GM21360 (cell line): ENCODE measurements at regions not wholly inside any gene's neighbourhood (a gene's known extent, or its start where the extent isn't known, plus 50 kb on each side); places are given as distances from the start of the nearest gene placed in this dataset.
A peak's percentile ranks its signal among the peaks of the same experiment; 100 is the strongest.

ENCODE experiments used
- ATAC-seq: cut with Tn5 transposase; IDR thresholded peaks from one replicate; pipeline ENCODE4 v1.9.1; 2021; ENCODE audit warnings: mild to moderate bottlenecking, moderate library complexity; ENCODE audit not compliant: unreplicated experiment

- ATAC-seq, result no peak
Observed at GRCh38 chr14:25197885-25198284, 147.9 kb upstream of the STXBP6 start.

GRCh38 chr14:25180221-25180620 lies 130.3 kb upstream of the STXBP6 start:
- no peak for ATAC-seq

GRCh38 chr14:25178255-25178654 lies 128.3 kb upstream of the STXBP6 start:
- ATAC-seq, result no peak

- ATAC-seq, result no peak
Observed at GRCh38 chr14:25150934-25151790, 101.2 kb upstream of the STXBP6 start.

GRCh38 chr14:25150401-25150800 lies 100.5 kb upstream of the STXBP6 start:
- ATAC-seq, result no peak

- ATAC-seq, result no peak
Observed at GRCh38 chr14:25140411-25140810, 90.5 kb upstream of the STXBP6 start.

- no peak for ATAC-seq
Observed at GRCh38 chr14:25136811-25137210, 86.9 kb upstream of the STXBP6 start.

GRCh38 chr14:25134184-25134583 lies 84.2 kb upstream of the STXBP6 start:
- no peak for ATAC-seq

GRCh38 chr14:25132732-25133422 lies 82.9 kb upstream of the STXBP6 start:
- peak; percentile 83 for ATAC-seq

GRCh38 chr14:25132094-25132493 lies 82.1 kb upstream of the STXBP6 start:
- ATAC-seq, result no peak

- ATAC-seq, result peak; percentile 47
Observed at GRCh38 chr14:25122843-25123242, 72.9 kb upstream of the STXBP6 start.

GRCh38 chr14:25122211-25122610 lies 72.3 kb upstream of the STXBP6 start:
- no peak for ATAC-seq

GRCh38 chr14:25121337-25122129 lies 71.6 kb upstream of the STXBP6 start:
- no peak for ATAC-seq

- no peak for ATAC-seq
Observed at GRCh38 chr14:25120261-25120660, 70.3 kb upstream of the STXBP6 start.

GRCh38 chr14:25118671-25119070 lies 68.7 kb upstream of the STXBP6 start:
- no peak for ATAC-seq

- ATAC-seq, result no peak
Observed at GRCh38 chr14:25117342-25117741, 67.4 kb upstream of the STXBP6 start.

- ATAC-seq, result no peak
Observed at GRCh38 chr14:25116607-25117006, 66.7 kb upstream of the STXBP6 start.

GRCh38 chr14:25113394-25113793 lies 63.4 kb upstream of the STXBP6 start:
- no peak for ATAC-seq

- ATAC-seq, result no peak
Observed at GRCh38 chr14:25111061-25111601, 61.2 kb upstream of the STXBP6 start.

GRCh38 chr14:25110106-25110505 lies 60.2 kb upstream of the STXBP6 start:
- no peak for ATAC-seq

GRCh38 chr14:25108959-25109358 lies 59.0 kb upstream of the STXBP6 start:
- ATAC-seq, result no peak
